HUES6 (cell line): ENCODE measurements at regions not wholly inside any gene's neighbourhood (a gene's known extent, or its start where the extent isn't known, plus 50 kb on each side); places are given as distances from the start of the nearest gene placed in this dataset.

Experiments used
- H3K27ac ChIP-seq: 2 replicates; pipeline ENCODE4 v1.7.0; 2013; ENCODE audit warnings: low read depth, mild to moderate bottlenecking, low read length, inconsistent platforms
- H3K27me3 ChIP-seq: 2 replicates; pipeline ENCODE4 v1.6.1; 2013; ENCODE audit warnings: low read length; ENCODE audit not compliant: control insufficient read depth, insufficient read depth
- H3K36me3 ChIP-seq: 2 replicates; pipeline ENCODE4 v1.6.1; 2013; ENCODE audit warnings: low read length; ENCODE audit not compliant: control insufficient read depth, insufficient read depth
- H3K4me1 ChIP-seq: 2 replicates; pipeline ENCODE4 v1.6.1; 2013; ENCODE audit warnings: low read length; ENCODE audit not compliant: control insufficient read depth, insufficient read depth
- H3K4me3 ChIP-seq: 2 replicates; pipeline ENCODE4 v1.5.1; 2013; ENCODE audit warnings: low read depth, low read length
- H3K9ac ChIP-seq: one replicate; pipeline ENCODE4 v1.6.1; 2013; ENCODE audit warnings: mild to moderate bottlenecking, low read length
- H3K9me3 ChIP-seq: 2 replicates; pipeline ENCODE4 v1.6.1; 2013; ENCODE audit warnings: low read depth, low read length; ENCODE audit not compliant: control insufficient read depth, insufficient read depth

DNA sequence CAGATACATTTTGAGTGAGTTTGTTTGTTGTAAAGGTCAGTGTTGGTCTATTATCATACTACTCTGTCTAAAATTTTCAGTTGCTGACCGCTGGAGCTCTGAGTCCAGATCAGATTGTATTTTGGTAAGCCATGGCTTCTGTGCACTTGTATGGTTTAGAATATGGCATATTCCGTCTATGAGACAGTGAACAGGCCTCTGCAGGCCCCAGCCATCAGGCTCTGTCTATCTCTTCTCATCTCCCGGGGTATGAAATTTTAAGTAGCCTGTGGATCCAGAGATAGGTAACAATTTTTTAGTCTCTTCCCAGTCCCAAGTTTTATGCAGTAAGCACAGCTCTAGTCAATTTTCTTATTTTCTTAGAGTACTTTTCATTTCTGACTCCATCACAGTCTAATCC is 1929.1 kb upstream of the SEL1L start:
- Histone ChIP-seq H3K4me3 (no peak overlapping the region), H3K27me3 (no peaks in the 10 kb centered on the region), H3K27ac (no peak overlapping the region), H3K9me3 (peaks cover 29% of the 10 kb centered on the region), H3K9ac (no peak overlapping the region), H3K36me3 (no peaks in the 10 kb centered on the region; the same call in 1 of the 2 replicates), H3K4me1 (no peaks in the 10 kb centered on the region)

- Histone ChIP-seq H3K4me3 (no peak overlapping the region), H3K4me1 (no peaks in the 10 kb centered on the region), H3K27me3 (no peaks in the 10 kb centered on the region), H3K9me3 (peaks cover 20% of the 10 kb centered on the region), H3K9ac (no peak overlapping the region), H3K36me3 (no peaks in the 10 kb centered on the region; the same call in 1 of the 2 replicates), H3K27ac (no peak overlapping the region)
These were observed 1929.9 kb upstream of the SEL1L start for GRCh38 chr14:83463500-83464098.

DNA sequence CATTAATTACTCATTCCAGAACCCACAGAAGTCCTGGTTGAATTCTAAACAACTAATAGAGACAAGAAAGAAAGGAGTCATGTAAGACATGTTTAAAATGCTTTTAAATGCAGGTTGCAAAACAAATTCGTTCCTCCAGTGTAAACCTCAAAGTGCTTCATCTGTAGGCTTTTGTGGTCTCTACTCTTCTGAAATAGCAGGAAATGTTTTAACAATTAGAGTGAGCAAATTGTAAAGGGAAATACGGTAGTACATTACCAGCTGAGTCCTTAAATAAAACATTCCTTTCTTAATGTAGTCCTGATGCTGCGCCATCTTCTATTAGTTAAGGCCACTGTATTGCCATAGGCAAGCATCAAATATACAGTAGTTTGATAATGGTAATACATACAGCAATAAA is 1934.2 kb upstream of the SEL1L start:
- Histone ChIP-seq H3K36me3 (no peaks in the 10 kb centered on the region), H3K27me3 (no peaks in the 10 kb centered on the region), H3K9ac (no peak overlapping the region), H3K4me3 (no peak overlapping the region), H3K27ac (no peak overlapping the region), H3K4me1 (no peaks in the 10 kb centered on the region), H3K9me3 (no peaks in the 10 kb centered on the region)

DNA sequence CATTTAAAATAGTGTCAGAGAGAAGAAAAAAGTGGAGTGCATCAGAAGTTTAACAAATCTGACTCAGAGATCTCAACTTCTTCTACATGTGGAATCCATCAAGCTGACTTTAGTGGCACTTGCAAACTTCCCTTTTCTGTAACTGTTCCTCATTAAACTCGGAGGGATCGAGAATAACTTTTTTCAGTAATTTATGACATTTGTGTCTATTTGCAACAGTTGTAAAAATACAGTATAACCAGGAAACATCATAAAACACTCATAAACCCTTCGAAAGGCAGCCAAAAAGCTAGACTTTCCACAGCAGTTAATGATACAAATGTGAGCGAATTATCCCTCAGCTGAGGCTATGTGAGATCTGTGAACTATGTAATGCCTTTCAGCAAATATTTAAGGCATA is 1936.8 kb upstream of the SEL1L start:
- no peaks in the 10 kb centered on the region for H3K9me3 ChIP-seq
- H3K27ac ChIP-seq: no peak overlapping the region
- H3K4me1 ChIP-seq: no peaks in the 10 kb centered on the region
- no peak overlapping the region for H3K4me3 ChIP-seq
- H3K9ac ChIP-seq: no peak overlapping the region
- no peaks in the 10 kb centered on the region for H3K27me3 ChIP-seq
- H3K36me3 ChIP-seq: no peaks in the 10 kb centered on the region

DNA sequence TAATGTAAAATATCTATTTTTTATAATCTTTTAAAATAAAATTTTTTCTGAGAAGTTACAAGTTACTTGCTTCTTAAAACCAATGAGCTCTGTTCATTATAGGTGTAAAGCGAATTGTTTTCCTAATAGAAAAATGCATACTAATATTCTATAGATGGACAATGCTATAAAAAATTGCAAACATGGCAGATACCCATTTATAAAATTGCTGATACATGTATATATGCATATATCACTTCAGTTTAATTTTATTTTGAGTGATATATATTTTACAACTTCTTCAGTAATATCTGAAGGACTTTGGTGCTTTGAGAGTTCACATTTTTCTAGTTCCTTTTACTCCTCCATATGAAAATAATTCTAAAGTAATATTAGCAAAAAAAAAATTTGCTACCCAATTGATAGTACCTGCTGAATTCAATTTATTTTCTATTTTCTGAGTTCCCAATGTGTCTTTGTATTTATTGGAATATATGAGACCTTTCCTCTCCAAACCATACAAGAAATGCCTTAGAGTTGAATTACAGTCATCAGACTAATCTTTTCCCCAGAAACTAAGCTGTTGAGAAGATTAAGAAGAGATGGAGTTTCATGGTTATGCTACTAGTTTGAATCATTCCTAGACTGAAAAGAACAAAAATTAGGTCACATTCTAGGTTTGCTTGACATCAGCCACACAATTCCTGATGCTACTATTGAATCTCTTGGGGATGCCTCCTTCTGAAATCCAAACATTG is 1937.5 kb upstream of the SEL1L start:
- no peak overlapping the region for H3K4me3 ChIP-seq
- no peak overlapping the region for H3K27ac ChIP-seq
- H3K9me3 ChIP-seq: no peaks in the 10 kb centered on the region
- no peaks in the 10 kb centered on the region for H3K27me3 ChIP-seq
- no peaks in the 10 kb centered on the region for H3K4me1 ChIP-seq
- no peaks in the 10 kb centered on the region for H3K36me3 ChIP-seq
- H3K9ac ChIP-seq: no peak overlapping the region

DNA sequence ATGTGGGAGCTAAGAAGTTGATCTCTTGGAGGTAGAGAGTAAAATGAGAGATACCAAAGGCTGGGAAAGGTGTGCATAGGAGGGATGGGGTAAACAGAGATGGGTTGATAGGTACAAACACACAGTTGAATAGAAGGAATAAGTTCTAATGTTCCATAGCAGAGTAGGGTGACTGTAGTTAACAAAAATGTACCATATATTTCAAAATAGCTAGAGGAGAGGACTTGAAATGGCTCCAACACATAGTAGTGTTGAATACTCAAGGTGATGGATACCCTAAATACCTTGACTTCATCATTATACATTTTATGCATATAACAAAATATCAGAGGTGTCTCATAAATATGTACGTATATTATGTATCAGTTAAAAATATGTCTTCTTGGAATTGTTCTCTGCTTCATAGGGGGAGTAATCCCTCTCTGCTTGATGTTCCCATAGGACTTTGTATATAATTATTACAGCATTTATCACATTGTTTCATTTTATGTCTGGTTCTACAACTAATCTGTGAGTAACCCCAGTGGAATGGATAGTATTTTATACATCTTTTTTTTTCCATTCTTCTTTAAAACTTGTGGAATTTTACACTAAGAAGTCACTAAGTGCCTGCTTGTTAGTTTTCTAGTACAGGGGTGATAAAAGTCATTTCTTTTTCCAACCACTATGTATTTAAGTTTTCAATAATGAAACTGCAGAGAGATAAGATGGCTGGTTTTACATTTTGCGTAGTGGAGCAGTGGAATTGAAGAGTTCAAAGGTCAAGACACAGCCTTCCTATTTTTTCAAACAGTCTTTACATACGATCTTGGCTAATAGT is 1940.0 kb upstream of the SEL1L start:
- no peaks in the 10 kb centered on the region for H3K4me1 ChIP-seq
- H3K4me3 ChIP-seq: no peak overlapping the region
- no peak overlapping the region for H3K9ac ChIP-seq
- no peaks in the 10 kb centered on the region for H3K36me3 ChIP-seq
- H3K9me3 ChIP-seq: no peaks in the 10 kb centered on the region
- H3K27ac ChIP-seq: no peak overlapping the region
- no peaks in the 10 kb centered on the region for H3K27me3 ChIP-seq

- no peak overlapping the region for H3K27ac ChIP-seq
- no peaks in the 10 kb centered on the region for H3K9me3 ChIP-seq
- no peaks in the 10 kb centered on the region for H3K27me3 ChIP-seq
- no peaks in the 10 kb centered on the region for H3K36me3 ChIP-seq
- H3K4me3 ChIP-seq: no peak overlapping the region
- no peaks in the 10 kb centered on the region for H3K4me1 ChIP-seq
- no peak overlapping the region for H3K9ac ChIP-seq
These were observed 1945.1 kb upstream of the SEL1L start for GRCh38 chr14:83478741-83479140.

- H3K27me3 ChIP-seq: no peaks in the 10 kb centered on the region
- no peak overlapping the region for H3K27ac ChIP-seq
- no peak overlapping the region for H3K9ac ChIP-seq
- no peaks in the 10 kb centered on the region for H3K4me1 ChIP-seq
- H3K36me3 ChIP-seq: no peaks in the 10 kb centered on the region
- no peak overlapping the region for H3K4me3 ChIP-seq
- H3K9me3 ChIP-seq: no peaks in the 10 kb centered on the region
These were observed 1949.4 kb upstream of the SEL1L start for GRCh38 chr14:83483063-83483462.

- H3K36me3 ChIP-seq: no peaks in the 10 kb centered on the region
- no peak overlapping the region for H3K9ac ChIP-seq
- H3K4me3 ChIP-seq: no peak overlapping the region
- H3K9me3 ChIP-seq: no peaks in the 10 kb centered on the region
- no peaks in the 10 kb centered on the region for H3K27me3 ChIP-seq
- H3K27ac ChIP-seq: no peak overlapping the region
- H3K4me1 ChIP-seq: no peaks in the 10 kb centered on the region
These were observed 1951.9 kb upstream of the SEL1L start for GRCh38 chr14:83485591-83485990.

- no peak overlapping the region for H3K4me3 ChIP-seq
- H3K27ac ChIP-seq: no peak overlapping the region
- H3K27me3 ChIP-seq: no peaks in the 10 kb centered on the region
- H3K36me3 ChIP-seq: no peaks in the 10 kb centered on the region
- H3K4me1 ChIP-seq: no peaks in the 10 kb centered on the region
- H3K9me3 ChIP-seq: no peaks in the 10 kb centered on the region
- H3K9ac ChIP-seq: no peak overlapping the region
These were observed 1957.4 kb upstream of the SEL1L start for GRCh38 chr14:83491091-83491490.

DNA sequence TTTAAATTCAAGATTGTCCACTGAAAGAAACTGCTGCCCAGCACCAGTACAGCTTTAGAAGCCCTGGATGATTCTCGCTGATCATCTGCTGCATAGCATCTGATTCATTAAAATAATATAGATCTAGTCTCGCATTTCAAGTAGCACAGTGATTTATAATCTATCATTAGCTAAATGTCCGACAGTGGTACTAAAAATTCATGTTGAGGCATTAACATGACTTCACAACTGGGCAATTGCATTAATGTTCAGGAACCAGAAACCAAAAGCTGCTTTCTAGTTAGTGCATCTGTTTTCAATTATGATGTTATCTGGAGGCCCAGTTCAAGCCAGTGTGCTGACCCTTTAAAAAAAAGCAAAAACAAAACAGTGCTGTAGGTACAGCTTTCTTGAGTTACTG is 1987.2 kb upstream of the SEL1L start:
- Histone ChIP-seq H3K27me3 (no peaks in the 10 kb centered on the region), H3K4me1 (no peaks in the 10 kb centered on the region), H3K9me3 (no peaks in the 10 kb centered on the region), H3K36me3 (no peaks in the 10 kb centered on the region), H3K9ac (no peak overlapping the region), H3K4me3 (no peak overlapping the region), H3K27ac (no peak overlapping the region)
